HG02884 (cell line): ENCODE measurements at regions not wholly inside any gene's neighbourhood (a gene's known extent, or its start where the extent isn't known, plus 50 kb on each side); places are given as distances from the start of the nearest gene placed in this dataset.

Experiments
- ATAC-seq: cut with Tn5 transposase; IDR thresholded peaks from one replicate; pipeline ENCODE4 v1.9.1; 2021; ENCODE audit warnings: mild to moderate bottlenecking, moderate library complexity; ENCODE audit not compliant: unreplicated experiment

GRCh38 chr16:51556694-51557340 is 405.7 kb upstream of the SALL1 start:
- ATAC-seq, result no peak

- ATAC-seq, result no peak
Measured at GRCh38 chr16:51553910-51554309, 402.8 kb upstream of the SALL1 start.

GRCh38 chr16:51553314-51553713 is 402.2 kb upstream of the SALL1 start:
- ATAC-seq, result no peak

- no peak for ATAC-seq
Measured at GRCh38 chr16:51550800-51551347, 399.8 kb upstream of the SALL1 start.

GRCh38 chr16:51549836-51550235 is 398.8 kb upstream of the SALL1 start:
- ATAC-seq, result no peak

GRCh38 chr16:51545951-51546350 is 394.9 kb upstream of the SALL1 start:
- ATAC-seq, result no peak

- ATAC-seq, result no peak
Measured at GRCh38 chr16:51544851-51545467, 393.9 kb upstream of the SALL1 start.

GRCh38 chr16:51543971-51544370 is 392.9 kb upstream of the SALL1 start:
- ATAC-seq, result no peak

GRCh38 chr16:51542981-51543815 is 392.1 kb upstream of the SALL1 start:
- ATAC-seq, result no peak

- ATAC-seq, result no peak
Measured at GRCh38 chr16:51540259-51540658, 389.2 kb upstream of the SALL1 start.

GRCh38 chr16:51538707-51539498 is 387.8 kb upstream of the SALL1 start:
- no peak for ATAC-seq

- no peak for ATAC-seq
Measured at GRCh38 chr16:51535591-51535990, 384.5 kb upstream of the SALL1 start.

- ATAC-seq, result no peak
Measured at GRCh38 chr16:51532551-51532950, 381.5 kb upstream of the SALL1 start.

- ATAC-seq, result no peak
Measured at GRCh38 chr16:51531271-51531670, 380.2 kb upstream of the SALL1 start.

GRCh38 chr16:51527349-51527748 is 376.3 kb upstream of the SALL1 start:
- no peak for ATAC-seq

GRCh38 chr16:51526621-51527020 is 375.6 kb upstream of the SALL1 start:
- no peak for ATAC-seq

- ATAC-seq, result no peak
Measured at GRCh38 chr16:51524555-51525373, 373.7 kb upstream of the SALL1 start.

- no peak for ATAC-seq
Measured at GRCh38 chr16:51524070-51524469, 373.0 kb upstream of the SALL1 start.

GRCh38 chr16:51523400-51523799 is 372.3 kb upstream of the SALL1 start:
- ATAC-seq, result no peak

- ATAC-seq, result no peak
Measured at GRCh38 chr16:51522902-51523301, 371.8 kb upstream of the SALL1 start.
